T-cell (primary cell): ENCODE measurements at regions not wholly inside any gene's neighbourhood (a gene's known extent, or its start where the extent isn't known, plus 50 kb on each side); places are given as distances from the start of the nearest gene placed in this dataset.

ENCODE experiments used
- ATAC-seq, 4 experiments: fragments of 200-7000 bp in 3 of 4; fragments of 150-1000 bp in 1 of 4; cut with Tn5 transposase; replicated peaks in 1 of 4; 1 replicate in 3 of 4; 2 replicates in 1 of 4; pipeline ENCODE4 v1.10.0; 2021; ENCODE audit warnings: moderate library complexity in 3 of 4, mild to moderate bottlenecking in 2 of 4, moderate number of reproducible peaks in 1 of 4
- CTCF ChIA-PET, 2 donors: fragments of 300-600 bp; sonication (Branson Sonifier 250); formaldehyde crosslinking; loops; one replicate each; lab custom pipeline; 2022; ENCODE audit warnings: antibody characterized with exemption in 2 of 2; lab: Charles Lee
- POLR2A ChIA-PET, 2 donors: fragments of 300-600 bp; sonication (Branson Sonifier 250); formaldehyde crosslinking; loops; one replicate each; lab custom pipeline; 2022; ENCODE audit warnings: antibody characterized with exemption in 2 of 2; lab: Charles Lee
- DNase-seq, 35 experiments: peaks; one replicate each; pipeline versions ENCODE4 v3.0.0 to v3.0.0-alpha.2; 2013 to 2023
- H3K27ac ChIP-seq: one replicate; pipeline ENCODE4 v1.5.1; 2013; ENCODE audit warnings: low read length
- H3K27me3 ChIP-seq, 2 experiments: replicated peaks in 1 of 2; 1 replicate in 1 of 2; 2 replicates in 1 of 2; pipeline versions ENCODE4 v1.6.1 to v1.7.0; 2013; ENCODE audit warnings: low read length in 1 of 2, mixed read lengths in 1 of 2; ENCODE audit not compliant: control insufficient read depth in 2 of 2, insufficient read depth in 2 of 2; ENCODE audit errors: extremely low read depth in 1 of 2
- H3K36me3 ChIP-seq, 2 donors: 1 replicate in 1 of 2; 2 replicates in 1 of 2; pipeline versions ENCODE4 v1.6.1 to v1.7.0; 2013; ENCODE audit warnings: low read length in 1 of 2; ENCODE audit not compliant: control insufficient read depth in 2 of 2, insufficient read depth in 1 of 2; ENCODE audit errors: extremely low read depth in 1 of 2
- H3K4me1 ChIP-seq, 2 experiments: 1 replicate in 1 of 2; 2 replicates in 1 of 2; pipeline versions ENCODE4 v1.6.1 to v1.7.0; 2013; ENCODE audit warnings: low read length in 2 of 2, mixed read lengths in 1 of 2; ENCODE audit not compliant: insufficient read depth in 2 of 2, control insufficient read depth in 1 of 2; ENCODE audit errors: extremely low read depth in 1 of 2
- H3K4me3 ChIP-seq, 2 donors: 1 replicate in 1 of 2; 2 replicates in 1 of 2; pipeline versions ENCODE4 v1.5.1 to v1.7.0; 2013; ENCODE audit warnings: mild to moderate bottlenecking in 2 of 2, low read length in 1 of 2, moderate library complexity in 1 of 2; ENCODE audit not compliant: control insufficient read depth in 1 of 2; ENCODE audit errors: extremely low read depth in 1 of 2
- H3K9me3 ChIP-seq: 2 replicates; pipeline ENCODE4 v1.7.0; 2013
- H3K27ac Mint-ChIP-seq, 2 donors: one replicate each; pipeline ENCODE4 v1.8.0; 2020 to 2021; ENCODE audit warnings: mild to moderate bottlenecking in 2 of 2, mixed read lengths in 2 of 2
- H3K27me3 Mint-ChIP-seq, 2 donors: one replicate each; pipeline ENCODE4 v1.8.0; 2021 to 2022; ENCODE audit warnings: mixed read lengths in 2 of 2
- H3K36me3 Mint-ChIP-seq: one replicate; pipeline ENCODE4 v1.8.0; 2021; ENCODE audit warnings: mixed read lengths
- H3K4me1 Mint-ChIP-seq, 3 donors: one replicate each; pipeline ENCODE4 v1.8.0; 2020 to 2022; ENCODE audit warnings: mixed read lengths in 3 of 3, mild to moderate bottlenecking in 1 of 3
- H3K4me3 Mint-ChIP-seq, 3 donors: one replicate each; pipeline ENCODE4 v1.8.0; 2020 to 2022; ENCODE audit warnings: mild to moderate bottlenecking in 3 of 3, mixed read lengths in 3 of 3, moderate library complexity in 3 of 3
- H3K9me3 Mint-ChIP-seq, 3 donors: one replicate each; pipeline ENCODE4 v1.8.0; 2020 to 2022; ENCODE audit warnings: mixed read lengths in 3 of 3
- WGBS: methylation state at CpG from one replicate; pipeline ENCODE4 v1.1.5; 2013; ENCODE audit warnings: missing lambda C conversion rate; ENCODE audit not compliant: insufficient coverage; 5-methylcytosine and 5-hydroxymethylcytosine counted together

DNA sequence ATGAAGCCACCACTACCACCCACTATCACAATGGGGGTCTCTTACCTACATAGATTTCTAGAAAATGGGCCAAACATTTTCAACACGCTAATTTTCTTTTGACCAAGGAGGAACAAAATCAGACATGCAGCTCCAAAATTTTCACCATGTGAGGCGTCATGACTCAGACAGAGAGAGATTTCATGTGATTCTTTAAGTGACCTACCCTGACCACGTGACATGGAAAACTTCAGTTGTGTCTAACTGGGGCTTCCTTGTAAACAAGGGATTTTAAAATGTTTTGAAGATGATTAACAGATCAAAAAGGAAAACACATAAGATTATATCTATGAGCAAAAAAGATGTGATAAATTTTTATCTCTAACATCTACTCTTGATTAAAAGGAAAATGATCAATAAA is 199.2 kb downstream of the TBXT start:
- H3K36me3 Mint-ChIP-seq, result no peaks in the 10 kb centered on the region
- H3K9me3 Mint-ChIP-seq, result no peaks in the 10 kb centered on the region
- ATAC-seq (no peak), DNase-seq (no peak)
- H3K27me3 ChIP-seq, result peaks cover 0 to 13% of the 10 kb centered on the region in 2 experiments
- H3K9me3 ChIP-seq, result no peaks in the 10 kb centered on the region
- no peak overlapping the region for H3K27ac ChIP-seq
- no peak overlapping the region for H3K4me3 ChIP-seq
- no peak overlapping the region for H3K27ac Mint-ChIP-seq
- ChIA-PET POLR2A (no interaction called here), CTCF (interaction anchor here in 1 of 2 donors (0.6 kb wide), 1 partner anchor 38 kb away, joined by 3 read pairs; no protein-coding TSS in a partner anchor)
- H3K4me1 ChIP-seq, result no peaks in the 10 kb centered on the region
- no peak overlapping the region for H3K4me3 Mint-ChIP-seq
- peaks cover 9 to 11% of the 10 kb centered on the region in 2 donors for H3K27me3 Mint-ChIP-seq
- H3K36me3 ChIP-seq, result no peaks in the 10 kb centered on the region
- 100% methylated on average over 1 of the region's 3 CpGs for WGBS
- no peaks in the 10 kb centered on the region for H3K4me1 Mint-ChIP-seq

DNA sequence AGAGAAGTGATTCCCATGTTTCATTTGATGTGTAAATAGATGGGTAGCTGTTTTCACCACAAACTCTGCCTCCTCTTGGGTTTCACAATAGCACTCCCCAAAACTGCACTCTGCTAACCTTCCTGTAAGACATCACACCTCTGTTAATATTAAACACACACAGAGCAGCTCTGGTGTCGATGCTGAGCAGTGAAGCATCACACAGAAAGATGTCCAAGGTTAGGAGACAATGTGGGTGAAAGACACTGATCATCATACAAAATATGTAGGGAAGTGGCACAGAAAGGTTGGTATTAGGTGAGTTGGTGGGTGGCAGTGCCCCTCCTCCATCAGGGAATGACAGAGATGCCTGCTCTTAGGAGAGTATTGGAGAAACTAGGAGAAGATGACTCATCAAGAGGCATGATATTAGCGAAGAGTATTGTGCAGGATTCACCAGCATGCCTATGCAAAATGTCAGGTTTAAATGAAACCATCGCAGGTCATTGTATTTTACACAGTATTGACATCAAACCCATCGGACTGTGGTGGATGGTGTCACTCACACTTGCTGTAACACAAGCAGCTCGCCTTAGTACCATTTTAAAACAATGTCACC is 199.7 kb downstream of the TBXT start:
- H3K36me3 ChIP-seq, result no peaks in the 10 kb centered on the region
- Mint-ChIP-seq H3K4me1 (no peaks in the 10 kb centered on the region), H3K27me3 (peaks cover 9 to 11% of the 10 kb centered on the region in 2 donors), H3K36me3 (no peaks in the 10 kb centered on the region), H3K27ac (no peak overlapping the region), H3K9me3 (no peaks in the 10 kb centered on the region), H3K4me3 (no peak overlapping the region)
- ATAC-seq (no peak), DNase-seq (no peak)
- H3K4me3 ChIP-seq, result no peak overlapping the region
- ChIA-PET CTCF (no interaction called here), POLR2A (no interaction called here)
- 93% methylated on average over 2 of the region's 5 CpGs for WGBS
- H3K4me1 ChIP-seq, result no peaks in the 10 kb centered on the region
- peaks cover 0 to 10% of the 10 kb centered on the region in 2 experiments for H3K27me3 ChIP-seq
- no peaks in the 10 kb centered on the region for H3K9me3 ChIP-seq
- no peak overlapping the region for H3K27ac ChIP-seq

- H3K27me3 Mint-ChIP-seq, result peaks cover 4 to 10% of the 10 kb centered on the region in 2 donors
- H3K4me1 ChIP-seq, result no peaks in the 10 kb centered on the region
- no peak overlapping the region for H3K4me3 Mint-ChIP-seq
- POLR2A ChIA-PET, result no interaction called here
- H3K36me3 Mint-ChIP-seq, result no peaks in the 10 kb centered on the region
- no peak overlapping the region for H3K4me3 ChIP-seq
- no peak for ATAC-seq
- H3K27ac ChIP-seq, result no peak overlapping the region
- no peaks in the 10 kb centered on the region for H3K9me3 ChIP-seq
- no peaks in the 10 kb centered on the region for H3K36me3 ChIP-seq
- H3K9me3 Mint-ChIP-seq, result no peaks in the 10 kb centered on the region
- peaks cover 0 to 9% of the 10 kb centered on the region in 2 experiments for H3K27me3 ChIP-seq
- no peaks in the 10 kb centered on the region for H3K4me1 Mint-ChIP-seq
- CTCF ChIA-PET, result interaction anchor here in 1 of 2 donors (0.5 kb wide), 2 partner anchors 559 to 1324 kb away, joined by 3 to 4 read pairs; no protein-coding TSS in a partner anchor
- H3K27ac Mint-ChIP-seq, result no peak overlapping the region
- WGBS, result 63% methylated on average over 5 of the region's 6 CpGs
- no peak for DNase-seq
Measured at GRCh38 chr6:165963750-165964149, 203.9 kb downstream of the TBXT start.

GRCh38 chr6:165962366-165962765 is 205.3 kb downstream of the TBXT start:
- no peak for ATAC-seq
- H3K4me3 ChIP-seq, result no peak overlapping the region
- Mint-ChIP-seq H3K9me3 (no peaks in the 10 kb centered on the region), H3K27me3 (peaks cover 4 to 8% of the 10 kb centered on the region in 2 donors), H3K4me3 (no peak overlapping the region), H3K4me1 (no peaks in the 10 kb centered on the region), H3K27ac (no peak overlapping the region), H3K36me3 (no peaks in the 10 kb centered on the region)
- 71% methylated on average over 6 of the region's 7 CpGs for WGBS
- H3K36me3 ChIP-seq, result no peaks in the 10 kb centered on the region
- CTCF ChIA-PET, result no interaction called here
- no peak overlapping the region for H3K27ac ChIP-seq
- no peaks in the 10 kb centered on the region for H3K4me1 ChIP-seq
- POLR2A ChIA-PET, result no interaction called here
- no peak for DNase-seq
- H3K9me3 ChIP-seq, result no peaks in the 10 kb centered on the region
- peaks cover 0 to 9% of the 10 kb centered on the region in 2 experiments for H3K27me3 ChIP-seq

DNA sequence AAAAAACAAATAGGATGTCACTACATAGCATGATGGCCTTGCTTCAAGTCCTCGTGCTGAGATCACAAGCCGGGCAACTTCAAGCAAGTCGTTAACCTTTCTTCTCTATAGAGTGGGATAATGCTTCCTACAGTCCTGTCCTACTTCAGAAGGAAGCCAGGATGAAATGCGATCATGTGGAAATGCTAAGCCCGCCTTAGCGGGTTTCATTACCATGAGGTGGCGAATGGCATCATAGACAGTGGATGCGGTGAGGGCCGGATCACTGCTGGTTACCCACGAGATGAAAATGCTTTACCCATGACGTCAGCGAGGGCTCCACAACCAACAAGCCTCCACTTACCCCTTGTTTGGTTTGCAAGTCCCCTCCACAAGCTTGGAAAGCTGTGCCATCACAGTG is 206.4 kb downstream of the TBXT start:
- Mint-ChIP-seq H3K27me3 (peaks cover 4 to 11% of the 10 kb centered on the region in 2 donors), H3K27ac (no peak overlapping the region), H3K9me3 (no peaks in the 10 kb centered on the region), H3K36me3 (no peaks in the 10 kb centered on the region), H3K4me3 (no peak overlapping the region), H3K4me1 (no peaks in the 10 kb centered on the region)
- Histone ChIP-seq H3K36me3 (no peaks in the 10 kb centered on the region), H3K27ac (no peak overlapping the region), H3K4me3 (no peak overlapping the region), H3K27me3 (peaks cover 0 to 14% of the 10 kb centered on the region in 2 experiments), H3K9me3 (no peaks in the 10 kb centered on the region), H3K4me1 (no peaks in the 10 kb centered on the region)
- ATAC-seq (no peak), DNase-seq (no peak)
- CTCF ChIA-PET, result no interaction called here
- 83% methylated on average over 11 of the region's 12 CpGs for WGBS
- POLR2A ChIA-PET, result no interaction called here

- POLR2A ChIA-PET, result no interaction called here
- H3K27ac ChIP-seq, result no peak overlapping the region
- 92% methylated on average over 11 of the region's 12 CpGs for WGBS
- H3K9me3 Mint-ChIP-seq, result no peaks in the 10 kb centered on the region
- H3K4me1 Mint-ChIP-seq, result no peaks in the 10 kb centered on the region
- H3K9me3 ChIP-seq, result no peaks in the 10 kb centered on the region
- no peak for ATAC-seq
- H3K27me3 Mint-ChIP-seq, result peaks cover 4 to 11% of the 10 kb centered on the region in 2 donors
- no peak overlapping the region for H3K4me3 ChIP-seq
- no peaks in the 10 kb centered on the region for H3K36me3 Mint-ChIP-seq
- no peak for DNase-seq
- H3K4me1 ChIP-seq, result no peaks in the 10 kb centered on the region
- peaks cover 0 to 14% of the 10 kb centered on the region in 2 experiments for H3K27me3 ChIP-seq
- CTCF ChIA-PET, result no interaction called here
- H3K36me3 ChIP-seq, result no peaks in the 10 kb centered on the region
- H3K4me3 Mint-ChIP-seq, result no peak overlapping the region
- H3K27ac Mint-ChIP-seq, result no peak overlapping the region
Measured at GRCh38 chr6:165960695-165961094, 207.0 kb downstream of the TBXT start.
